ENCODE measurements at regions not wholly inside any gene's neighbourhood (a gene's known extent, or its start where the extent isn't known, plus 50 kb on each side); places are given as distances from the start of the nearest gene placed in this dataset.

- TF ChIP-seq CTCF (IDR thresholded peaks at IDR 0.05; ENCODE audit: insufficient read depth, low read length) (no peak), GABPA (IDR thresholded peaks at IDR 0.05; ENCODE audit: low read depth) (no peak), SPI1 (IDR thresholded peaks at IDR 0.05; ENCODE audit: borderline replicate concordance, low read depth) (no peak), REST (IDR thresholded peaks at IDR 0.05; ENCODE audit: insufficient replicate concordance, low read depth) (no peak), POLR2AphosphoS5 (IDR thresholded peaks at IDR 0.05; ENCODE audit: low read depth) (no peak)
- H3K27me3 ChIP-seq (ENCODE audit: insufficient read depth, poor library complexity, severe bottlenecking), result no peaks in the 10 kb centered on the region
- no peak overlapping the region for H3K4me3 ChIP-seq (replicated peaks; ENCODE audit: insufficient read depth, low read length)
- no peak overlapping the region for H3K27ac ChIP-seq (replicated peaks)
- no peak for DNase-seq (ENCODE audit: low read depth in 1 of 2, low spot score in 1 of 2)
These were observed 323.1 kb downstream of the PCDH10 start for GRCh38 chr4:133472244-133472643.

GRCh38 chr4:133467290-133467947 is 318.3 kb downstream of the PCDH10 start:
- no peak for TF ChIP-seq SPI1 (IDR thresholded peaks at IDR 0.05; ENCODE audit: borderline replicate concordance, low read depth)
- TF ChIP-seq GABPA (IDR thresholded peaks at IDR 0.05; ENCODE audit: low read depth), result no peak
- Histone ChIP-seq H3K27me3 (ENCODE audit: insufficient read depth, poor library complexity, severe bottlenecking) (no peaks in the 10 kb centered on the region), H3K27ac (replicated peaks) (no peak overlapping the region), H3K4me3 (replicated peaks; ENCODE audit: insufficient read depth, low read length) (no peak overlapping the region)
- no peak for DNase-seq (ENCODE audit: low read depth in 1 of 2, low spot score in 1 of 2)

- DNase-seq (ENCODE audit: low read depth in 1 of 2, low spot score in 1 of 2), result no peak
- H3K27ac ChIP-seq (replicated peaks), result no peak overlapping the region
- no peak for TF ChIP-seq POLR2AphosphoS5 (IDR thresholded peaks at IDR 0.05; ENCODE audit: low read depth)
- TF ChIP-seq CTCF (IDR thresholded peaks at IDR 0.05; ENCODE audit: insufficient read depth, low read length), result no peak
- TF ChIP-seq REST (IDR thresholded peaks at IDR 0.05; ENCODE audit: insufficient replicate concordance, low read depth), result no peak
- TF ChIP-seq GABPA (IDR thresholded peaks at IDR 0.05; ENCODE audit: low read depth), result no peak
- no peak for TF ChIP-seq SPI1 (IDR thresholded peaks at IDR 0.05; ENCODE audit: borderline replicate concordance, low read depth)
- H3K4me3 ChIP-seq (replicated peaks; ENCODE audit: insufficient read depth, low read length), result no peak overlapping the region
- H3K27me3 ChIP-seq (ENCODE audit: insufficient read depth, poor library complexity, severe bottlenecking), result no peaks in the 10 kb centered on the region
These were observed 315.9 kb downstream of the PCDH10 start for GRCh38 chr4:133465022-133465421.

- DNase-seq (ENCODE audit: low read depth in 1 of 2, low spot score in 1 of 2), result no peak
- Histone ChIP-seq H3K27ac (replicated peaks) (no peak overlapping the region), H3K27me3 (ENCODE audit: insufficient read depth, poor library complexity, severe bottlenecking) (no peaks in the 10 kb centered on the region), H3K4me3 (replicated peaks; ENCODE audit: insufficient read depth, low read length) (no peak overlapping the region)
- no peak for TF ChIP-seq SPI1 (IDR thresholded peaks at IDR 0.05; ENCODE audit: borderline replicate concordance, low read depth)
- TF ChIP-seq POLR2AphosphoS5 (IDR thresholded peaks at IDR 0.05; ENCODE audit: low read depth), result no peak
- no peak for TF ChIP-seq REST (IDR thresholded peaks at IDR 0.05; ENCODE audit: insufficient replicate concordance, low read depth)
- TF ChIP-seq GABPA (IDR thresholded peaks at IDR 0.05; ENCODE audit: low read depth), result no peak
- no peak for TF ChIP-seq CTCF (IDR thresholded peaks at IDR 0.05; ENCODE audit: insufficient read depth, low read length)
These were observed 315.2 kb downstream of the PCDH10 start for GRCh38 chr4:133464311-133464710.
